OCI-LY3 (cell line): ENCODE measurements at regions not wholly inside any gene's neighbourhood (a gene's known extent, or its start where the extent isn't known, plus 50 kb on each side); places are given as distances from the start of the nearest gene placed in this dataset.

Source experiments
- H2AFZ ChIP-seq: fragments of 200-600, 300-600 bp; shearing (Covaris generic); 2 replicates; pipeline ENCODE4 v1.6.0; 2014; ENCODE audit warnings: antibody characterized with exemption, low read depth, low read length
- H3K27ac ChIP-seq: fragments of 200-600, 300-600 bp; sonication (generic); 2 replicates; pipeline ENCODE4 v1.5.1; 2014; ENCODE audit warnings: mild to moderate bottlenecking, low read length, moderate library complexity, mixed read lengths
- H3K27me3 ChIP-seq: fragments of 200-600, 300-600 bp; sonication (generic); 2 replicates; pipeline ENCODE4 v1.6.1; 2014; ENCODE audit warnings: low read depth, low read length, mixed read lengths
- H3K36me3 ChIP-seq: fragments of 200-600, 300-600 bp; sonication (generic); replicated peaks from 2 replicates; pipeline ENCODE3; 2014; ENCODE audit warnings: low read depth, low read length, mixed read lengths
- H3K4me1 ChIP-seq: fragments of 300-600, 200-600 bp; sonication (generic); 2 replicates; pipeline ENCODE4 v1.6.1; 2014; ENCODE audit warnings: low read length, mixed read lengths
- H3K4me2 ChIP-seq: fragments of 200-600, 300-600 bp; sonication (generic); 2 replicates; pipeline ENCODE4 v1.6.1; 2014; ENCODE audit warnings: low read length, mixed read lengths
- H3K4me3 ChIP-seq: fragments of 300-600, 200-600 bp; sonication (generic); 2 replicates; pipeline ENCODE4 v1.5.1; 2014; ENCODE audit warnings: antibody characterized with exemption, mild to moderate bottlenecking, low read length, moderate library complexity
- H3K79me2 ChIP-seq: fragments of 300-600, 200-600 bp; shearing (Covaris generic); 2 replicates; pipeline ENCODE4 v1.6.1; 2014; ENCODE audit warnings: mild to moderate bottlenecking, low read length, mixed read lengths
- H3K9ac ChIP-seq: fragments of 300-600, 200-600 bp; shearing (Covaris generic); 2 replicates; pipeline ENCODE4 v1.6.0; 2014; ENCODE audit warnings: mild to moderate bottlenecking, low read length, moderate library complexity
- H3K9me3 ChIP-seq: fragments of 200-600, 300-600 bp; shearing (Covaris generic); 2 replicates; pipeline ENCODE4 v1.6.1; 2014; ENCODE audit warnings: low read length, mixed read lengths; ENCODE audit not compliant: insufficient read depth
- H4K20me1 ChIP-seq: fragments of 200-600, 300-600 bp; sonication (generic); 2 replicates; pipeline ENCODE4 v1.6.1; 2016; ENCODE audit warnings: low read length, mixed read lengths; ENCODE audit not compliant: insufficient read depth
- CTCF ChIP-seq: fragments of 200-600, 300-600 bp; sonication (generic); IDR thresholded peaks from 2 replicates; pipeline ENCODE4 v1.5.1; 2014; ENCODE audit warnings: antibody characterized with exemption, low read length, low read depth
- EZH2phosphoT487 ChIP-seq: fragments of 200-600 bp; shearing (Covaris generic); IDR thresholded peaks from 2 replicates; pipeline ENCODE4 v1.6.1; 2018; ENCODE audit warnings: antibody characterized with exemption, mixed run types, low read depth

- no peaks in the 10 kb centered on the region for H4K20me1 ChIP-seq
- no peak for TF ChIP-seq CTCF
- TF ChIP-seq EZH2phosphoT487, result no peak
- H3K4me1 ChIP-seq, result peaks cover 6% of the 10 kb centered on the region
- no peaks in the 10 kb centered on the region for H3K9me3 ChIP-seq
- H3K79me2 ChIP-seq, result no peaks in the 10 kb centered on the region
- H3K36me3 ChIP-seq, result no peaks in the 10 kb centered on the region
- H3K4me2 ChIP-seq, result no peak overlapping the region
- H3K4me3 ChIP-seq, result no peak overlapping the region
- H3K27me3 ChIP-seq, result no peaks in the 10 kb centered on the region
- H2AFZ ChIP-seq, result no peak overlapping the region
- H3K9ac ChIP-seq, result no peak overlapping the region
- H3K27ac ChIP-seq, result no peak overlapping the region
Measured at GRCh38 chr7:15860264-15860949, 173.9 kb upstream of the MEOX2 start.

DNA sequence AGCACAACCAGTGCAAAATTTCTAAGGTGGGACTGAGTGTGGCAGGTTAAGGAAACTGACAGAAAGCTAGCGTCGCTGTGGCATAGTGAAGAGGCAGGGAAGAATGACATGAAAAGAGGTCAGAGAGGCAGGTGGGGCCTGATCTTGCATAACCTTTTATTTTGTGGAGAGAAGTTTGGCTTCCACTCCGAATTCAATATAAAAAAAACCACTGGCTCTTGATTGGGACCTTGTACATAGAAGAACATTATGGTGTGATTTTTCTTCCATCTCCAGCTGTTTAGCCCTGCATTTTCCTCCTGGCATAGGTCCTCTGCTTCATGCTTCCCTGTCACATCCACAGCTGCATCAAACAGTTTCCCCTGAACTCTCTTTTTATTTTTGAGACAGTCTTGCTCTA, 170.5 kb upstream of the MEOX2 start:
- Histone ChIP-seq H3K4me3 (no peak overlapping the region), H4K20me1 (no peaks in the 10 kb centered on the region), H2AFZ (no peak overlapping the region), H3K36me3 (no peaks in the 10 kb centered on the region), H3K27me3 (no peaks in the 10 kb centered on the region), H3K27ac (no peak overlapping the region), H3K79me2 (no peaks in the 10 kb centered on the region), H3K4me2 (no peak overlapping the region), H3K4me1 (peaks cover 3% of the 10 kb centered on the region), H3K9ac (no peak overlapping the region), H3K9me3 (no peaks in the 10 kb centered on the region)
- TF ChIP-seq EZH2phosphoT487 (no peak), CTCF (no peak)

- no peaks in the 10 kb centered on the region for H4K20me1 ChIP-seq
- no peaks in the 10 kb centered on the region for H3K4me1 ChIP-seq
- no peak overlapping the region for H3K27ac ChIP-seq
- no peaks in the 10 kb centered on the region for H3K9me3 ChIP-seq
- H3K4me2 ChIP-seq, result no peak overlapping the region
- no peak overlapping the region for H3K9ac ChIP-seq
- TF ChIP-seq CTCF, result no peak
- no peak for TF ChIP-seq EZH2phosphoT487
- H3K4me3 ChIP-seq, result no peak overlapping the region
- H2AFZ ChIP-seq, result no peak overlapping the region
- no peaks in the 10 kb centered on the region for H3K36me3 ChIP-seq
- H3K27me3 ChIP-seq, result no peaks in the 10 kb centered on the region
- H3K79me2 ChIP-seq, result no peaks in the 10 kb centered on the region
Measured at GRCh38 chr7:15856311-15856710, 169.8 kb upstream of the MEOX2 start.

- TF ChIP-seq EZH2phosphoT487 (no peak), CTCF (no peak)
- H3K27me3 ChIP-seq, result no peaks in the 10 kb centered on the region
- H3K9me3 ChIP-seq, result no peaks in the 10 kb centered on the region
- H3K27ac ChIP-seq, result no peak overlapping the region
- no peak overlapping the region for H3K4me2 ChIP-seq
- no peak overlapping the region for H3K9ac ChIP-seq
- no peaks in the 10 kb centered on the region for H4K20me1 ChIP-seq
- H3K4me3 ChIP-seq, result no peak overlapping the region
- H3K79me2 ChIP-seq, result no peaks in the 10 kb centered on the region
- H2AFZ ChIP-seq, result no peak overlapping the region
- H3K36me3 ChIP-seq, result no peaks in the 10 kb centered on the region
- no peaks in the 10 kb centered on the region for H3K4me1 ChIP-seq
Measured at GRCh38 chr7:15855525-15856109, 169.1 kb upstream of the MEOX2 start.
